ENCODE measurements at regions not wholly inside any gene's neighbourhood (a gene's known extent, or its start where the extent isn't known, plus 50 kb on each side); places are given as distances from the start of the nearest gene placed in this dataset.

- DNase-seq, result no peak
- intact Hi-C loops (cut with DNase I), result no loop called here
These were observed 513.9 kb downstream of the MAN2A1 start for GRCh38 chr5:110203661-110204060.

GRCh38 chr5:110209401-110209800 lies 517.1 kb downstream of the TMEM232 start:
- intact Hi-C loops (cut with DNase I), result no loop called here
- DNase-seq, result no peak

- intact Hi-C loops (cut with DNase I), result no loop called here
- DNase-seq, result no peak
These were observed 507.5 kb downstream of the TMEM232 start for GRCh38 chr5:110218981-110219380.

GRCh38 chr5:110219769-110220168 lies 506.7 kb downstream of the TMEM232 start:
- no peak for DNase-seq
- intact Hi-C loops (cut with DNase I), result no loop called here

GRCh38 chr5:110221036-110221435 lies 505.4 kb downstream of the TMEM232 start:
- intact Hi-C loops (cut with DNase I), result no loop called here
- no peak for DNase-seq

GRCh38 chr5:110224050-110224449 lies 502.4 kb downstream of the TMEM232 start:
- intact Hi-C loops (cut with DNase I), result no loop called here
- DNase-seq, result no peak

GRCh38 chr5:110225949-110226348 lies 500.5 kb downstream of the TMEM232 start:
- intact Hi-C loops (cut with DNase I), result no loop called here
- DNase-seq, result no peak

GRCh38 chr5:110239786-110240185 lies 486.7 kb downstream of the TMEM232 start:
- intact Hi-C loops (cut with DNase I), result no loop called here
- no peak for DNase-seq

GRCh38 chr5:110242950-110243349 lies 483.5 kb downstream of the TMEM232 start:
- no peak for DNase-seq
- intact Hi-C loops (cut with DNase I), result no loop called here

- intact Hi-C loops (cut with DNase I), result no loop called here
- no peak for DNase-seq
These were observed 477.6 kb downstream of the TMEM232 start for GRCh38 chr5:110248921-110249320.

- intact Hi-C loops (cut with DNase I), result no loop called here
These were observed 476.1 kb downstream of the TMEM232 start for GRCh38 chr5:110250355-110250754.

GRCh38 chr5:110250755-110251154 lies 475.7 kb downstream of the TMEM232 start:
- no peak for DNase-seq
- intact Hi-C loops (cut with DNase I), result no loop called here

More at GRCh38 chr5:110250355-110250754, 476.1 kb downstream of the TMEM232 start:
- DNase-seq, result no peak

GRCh38 chr5:110251366-110251765 lies 475.1 kb downstream of the TMEM232 start:
- intact Hi-C loops (cut with DNase I), result no loop called here

GRCh38 chr5:110255194-110255593 lies 471.3 kb downstream of the TMEM232 start:
- intact Hi-C loops (cut with DNase I), result no loop called here
- DNase-seq, result no peak

More at GRCh38 chr5:110251366-110251765, 475.1 kb downstream of the TMEM232 start:
- DNase-seq, result no peak

GRCh38 chr5:110256298-110256697 lies 470.2 kb downstream of the TMEM232 start:
- intact Hi-C loops (cut with DNase I), result no loop called here
- no peak for DNase-seq

- DNase-seq, result no peak
- intact Hi-C loops (cut with DNase I), result no loop called here
These were observed 468.5 kb downstream of the TMEM232 start for GRCh38 chr5:110257971-110258370.

GRCh38 chr5:110258460-110259216 lies 467.8 kb downstream of the TMEM232 start:
- intact Hi-C loops (cut with DNase I), result no loop called here
- peak in 3 of 10 donors; percentile 4 to 69 (median 65) for DNase-seq

- DNase-seq, result no peak
- intact Hi-C loops (cut with DNase I), result no loop called here
These were observed 463.7 kb downstream of the TMEM232 start for GRCh38 chr5:110262749-110263148.

- intact Hi-C loops (cut with DNase I), result no loop called here
- DNase-seq, result no peak
These were observed 461.8 kb downstream of the TMEM232 start for GRCh38 chr5:110264661-110265060.

- intact Hi-C loops (cut with DNase I), result no loop called here
- DNase-seq, result no peak
These were observed 461.3 kb downstream of the TMEM232 start for GRCh38 chr5:110265162-110265561.

- intact Hi-C loops (cut with DNase I), result no loop called here
- DNase-seq, result no peak
These were observed 458.8 kb downstream of the TMEM232 start for GRCh38 chr5:110267714-110268113.

- intact Hi-C loops (cut with DNase I), result no loop called here
- no peak for DNase-seq
These were observed 458.2 kb downstream of the TMEM232 start for GRCh38 chr5:110268283-110268682.

- DNase-seq, result no peak
These were observed 457.5 kb downstream of the TMEM232 start for GRCh38 chr5:110268985-110269384.

More at GRCh38 chr5:110268985-110269384, 457.5 kb downstream of the TMEM232 start:
- intact Hi-C loops (cut with DNase I), result no loop called here

All from posterior cingulate gyrus (tissue), 11 donors.